CD4-positive, alpha-beta T cell (primary cell): ENCODE measurements at regions not wholly inside any gene's neighbourhood (a gene's known extent, or its start where the extent isn't known, plus 50 kb on each side); places are given as distances from the start of the nearest gene placed in this dataset.

ENCODE experiments used
- ATAC-seq: fragments of 200-7000 bp; cut with Tn5 transposase; one replicate; pipeline ENCODE4 v1.10.0; 2022; ENCODE audit warnings: mild to moderate bottlenecking; ENCODE audit not compliant: poor library complexity
- CTCF ChIA-PET: fragments of 350-600 bp; sonication (Branson Sonifier 250); formaldehyde crosslinking; loops from one replicate; lab custom pipeline; 2021; ENCODE audit warnings: antibody characterized with exemption, inconsistent platforms; lab: Charles Lee
- POLR2A ChIA-PET: fragments of 350-600 bp; sonication (Branson Sonifier 250); formaldehyde crosslinking; loops from one replicate; lab custom pipeline; 2021; ENCODE audit warnings: antibody characterized with exemption, inconsistent platforms; lab: Charles Lee
- DNase-seq, 14 experiments: peaks; one replicate each; pipeline ENCODE4 v3.0.0-alpha.2; 2013 to 2020; ENCODE audit warnings: mixed read lengths in 2 of 14
- H3K27ac ChIP-seq, 2 donors: one replicate each; pipeline versions ENCODE4 v1.5.1 to v1.7.0; 2013; ENCODE audit warnings: low read length in 2 of 2, low read depth in 1 of 2, mild to moderate bottlenecking in 1 of 2
- H3K27me3 ChIP-seq, 2 experiments: 1 replicate in 1 of 2; 2 replicates in 1 of 2; pipeline versions ENCODE4 v1.6.1 to v1.7.0; 2013; ENCODE audit warnings: low read length in 2 of 2, control low read depth in 1 of 2, mild to moderate bottlenecking in 1 of 2, moderate library complexity in 1 of 2; ENCODE audit not compliant: insufficient read depth in 2 of 2, control insufficient read depth in 1 of 2
- H3K36me3 ChIP-seq: one replicate; pipeline ENCODE4 v1.6.1; 2013; ENCODE audit warnings: low read length, control low read depth; ENCODE audit not compliant: insufficient read depth
- H3K4me1 ChIP-seq: one replicate; pipeline ENCODE4 v1.6.1; 2013; ENCODE audit warnings: low read length, control low read depth; ENCODE audit not compliant: insufficient read depth
- H3K4me3 ChIP-seq: one replicate; pipeline ENCODE4 v1.5.1; 2013; ENCODE audit warnings: mild to moderate bottlenecking, low read length, moderate library complexity
- H3K9me3 ChIP-seq, 2 experiments: 1 replicate in 1 of 2; 2 replicates in 1 of 2; pipeline versions ENCODE4 v1.6.1 to v1.7.0; 2013; ENCODE audit warnings: low read length in 2 of 2, mild to moderate bottlenecking in 2 of 2, control low read depth in 1 of 2, moderate library complexity in 1 of 2; ENCODE audit not compliant: control insufficient read depth in 1 of 2, insufficient read depth in 1 of 2
- H3K27ac Mint-ChIP-seq: one replicate; pipeline ENCODE4 v1.8.0; 2020; ENCODE audit warnings: mixed read lengths
- H3K27me3 Mint-ChIP-seq: one replicate; pipeline ENCODE4 v1.8.0; 2021; ENCODE audit warnings: mixed read lengths
- H3K36me3 Mint-ChIP-seq: one replicate; pipeline ENCODE4 v1.8.0; 2021; ENCODE audit warnings: low read depth, mixed read lengths
- H3K4me1 Mint-ChIP-seq: one replicate; pipeline ENCODE4 v1.8.0; 2021; ENCODE audit warnings: low read depth, mixed read lengths
- H3K4me3 Mint-ChIP-seq: one replicate; pipeline ENCODE4 v1.8.0; 2020; ENCODE audit warnings: mild to moderate bottlenecking, mixed read lengths
- H3K9me3 Mint-ChIP-seq: one replicate; pipeline ENCODE4 v1.8.0; 2020; ENCODE audit warnings: mixed read lengths
- CTCF ChIP-seq: fragments of 200-600 bp; IDR thresholded peaks from one replicate; pipeline ENCODE4 v1.8.0; 2022; ENCODE audit warnings: antibody characterized with exemption, mild to moderate bottlenecking
- intact Hi-C, 2 experiments: fragments of 100-400 bp; cut with DNase I in 1 of 2; cut with micrococcal nuclease in 1 of 2; formaldehyde crosslinking; loops; one replicate each; pipeline versions ENCODE4 v1.15.1 to v1.9.0; 2023 to 2025; cut with DNase I, micrococcal nuclease

- H3K27ac Mint-ChIP-seq: no peak overlapping the region
- no peaks in the 10 kb centered on the region for H3K4me1 ChIP-seq
- ChIA-PET POLR2A (no interaction called here), CTCF (no interaction called here)
- no peak for DNase-seq
- H3K9me3 Mint-ChIP-seq: no peaks in the 10 kb centered on the region
- H3K9me3 ChIP-seq: no peaks in the 10 kb centered on the region
- no peaks in the 10 kb centered on the region for H3K36me3 ChIP-seq
- H3K4me1 Mint-ChIP-seq: no peaks in the 10 kb centered on the region
- intact Hi-C loops: no loop called here
- no peak for TF ChIP-seq CTCF
- no peaks in the 10 kb centered on the region for H3K36me3 Mint-ChIP-seq
- no peak overlapping the region for H3K4me3 ChIP-seq
- H3K27me3 Mint-ChIP-seq: peaks cover 47% of the 10 kb centered on the region
- peaks cover 8 to 9% of the 10 kb centered on the region in 2 experiments for H3K27me3 ChIP-seq
- no peak overlapping the region for H3K4me3 Mint-ChIP-seq
- H3K27ac ChIP-seq: no peak overlapping the region
- ATAC-seq: no peak
Observed at GRCh38 chr16:66188917-66189725, 177.4 kb upstream of the CDH5 start.

GRCh38 chr16:66186251-66186785 is 180.2 kb upstream of the CDH5 start:
- intact Hi-C loops: no loop called here
- TF ChIP-seq CTCF: no peak
- Histone ChIP-seq H3K9me3 (no peaks in the 10 kb centered on the region), H3K4me1 (no peaks in the 10 kb centered on the region), H3K27me3 (peaks cover 8 to 13% of the 10 kb centered on the region in 2 experiments), H3K4me3 (no peak overlapping the region), H3K27ac (no peak overlapping the region), H3K36me3 (no peaks in the 10 kb centered on the region)
- DNase-seq (no peak), ATAC-seq (no peak)
- Mint-ChIP-seq H3K27me3 (peaks cover 54% of the 10 kb centered on the region), H3K4me1 (no peaks in the 10 kb centered on the region), H3K27ac (no peak overlapping the region), H3K36me3 (no peaks in the 10 kb centered on the region), H3K9me3 (peaks cover 1% of the 10 kb centered on the region), H3K4me3 (no peak overlapping the region)
- POLR2A ChIA-PET: no interaction called here
- CTCF ChIA-PET: no interaction called here

GRCh38 chr16:66182592-66182991 is 183.9 kb upstream of the CDH5 start:
- H3K27me3 ChIP-seq: peaks cover 0 to 5% of the 10 kb centered on the region in 2 experiments
- Mint-ChIP-seq H3K4me1 (no peaks in the 10 kb centered on the region), H3K27me3 (peaks cover 31% of the 10 kb centered on the region), H3K4me3 (no peak overlapping the region), H3K9me3 (peaks cover 2% of the 10 kb centered on the region), H3K27ac (no peak overlapping the region), H3K36me3 (no peaks in the 10 kb centered on the region)
- intact Hi-C loops: no loop called here
- CTCF ChIA-PET: no interaction called here
- H3K36me3 ChIP-seq: no peaks in the 10 kb centered on the region
- no peaks in the 10 kb centered on the region for H3K4me1 ChIP-seq
- no peak for DNase-seq
- no peak overlapping the region for H3K4me3 ChIP-seq
- no peak overlapping the region for H3K27ac ChIP-seq
- no peak for TF ChIP-seq CTCF
- H3K9me3 ChIP-seq: peaks cover 0 to 7% of the 10 kb centered on the region in 2 experiments
- ATAC-seq: no peak
- POLR2A ChIA-PET: no interaction called here
